Lower lobe of right lung (tissue), 2 donors: ENCODE measurements at regions not wholly inside any gene's neighbourhood (a gene's known extent, or its start where the extent isn't known, plus 50 kb on each side); places are given as distances from the start of the nearest gene placed in this dataset.

Source experiments
- ATAC-seq, 2 donors: fragments of 200-7000 bp; cut with Tn5 transposase; one replicate each; pipeline ENCODE4 v1.9.1; 2020 to 2022; ENCODE audit warnings: mild to moderate bottlenecking in 2 of 2, moderate library complexity in 2 of 2
- DNase-seq: peaks from one replicate; pipeline ENCODE4 v3.0.0-alpha.2; 2020
- H3K27ac ChIP-seq: fragments of 200-600 bp; one replicate; pipeline ENCODE4 v1.8.0; 2022
- H3K27me3 ChIP-seq: fragments of 200-600 bp; one replicate; pipeline ENCODE4 v1.8.0; 2022; ENCODE audit warnings: low read depth
- H3K36me3 ChIP-seq: fragments of 200-600 bp; one replicate; pipeline ENCODE4 v1.8.0; 2022; ENCODE audit warnings: mild to moderate bottlenecking
- H3K4me1 ChIP-seq: fragments of 200-600 bp; one replicate; pipeline ENCODE4 v1.8.0; 2022
- H3K4me3 ChIP-seq: fragments of 200-600 bp; one replicate; pipeline ENCODE4 v1.8.0; 2022; ENCODE audit warnings: mild to moderate bottlenecking
- H3K9me3 ChIP-seq: fragments of 200-600 bp; one replicate; pipeline ENCODE4 v1.8.0; 2022
- intact Hi-C: fragments of 100-400 bp; cut with DNase I; formaldehyde crosslinking; loops from one replicate; pipeline ENCODE4 v1.11.0; 2022
- TF ChIP-seq, protein P1 (sequence below): fragments of 200-600 bp; IDR thresholded peaks from one replicate; pipeline ENCODE4 v1.8.0; 2022; ENCODE audit warnings: antibody characterized with exemption, mild to moderate bottlenecking
- donor health status: DM: no; HTN: yes; CAD: no; lungs with severe emphysema.

DNA sequence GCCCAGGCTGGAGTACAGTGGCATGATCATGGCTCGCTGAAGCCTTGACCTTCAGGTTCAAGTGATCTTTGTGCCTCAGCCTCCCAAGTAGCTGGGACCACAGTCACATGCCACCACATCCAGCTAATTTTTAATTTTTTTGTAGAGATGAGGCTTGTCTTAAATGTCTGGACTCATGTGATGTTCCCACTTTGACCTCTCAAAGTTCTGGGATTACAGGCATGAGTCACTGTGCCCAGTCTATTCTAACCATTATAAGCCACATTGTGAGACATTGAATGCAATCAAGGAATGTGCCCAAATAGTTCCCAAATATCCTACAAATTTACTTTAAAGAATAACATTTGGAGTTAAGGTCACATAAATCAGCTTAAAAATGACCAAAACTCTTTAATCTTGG, 130.7 kb upstream of the ARID2 start:
- intact Hi-C loops, result no loop called here
- H3K4me1 ChIP-seq, result no peaks in the 10 kb centered on the region
- no peaks in the 10 kb centered on the region for H3K27me3 ChIP-seq
- H3K9me3 ChIP-seq, result no peaks in the 10 kb centered on the region
- H3K36me3 ChIP-seq, result no peaks in the 10 kb centered on the region
- DNase-seq, result no peak
- no peak overlapping the region for H3K27ac ChIP-seq
- no peak overlapping the region for H3K4me3 ChIP-seq
- TF ChIP-seq, protein P1, sequence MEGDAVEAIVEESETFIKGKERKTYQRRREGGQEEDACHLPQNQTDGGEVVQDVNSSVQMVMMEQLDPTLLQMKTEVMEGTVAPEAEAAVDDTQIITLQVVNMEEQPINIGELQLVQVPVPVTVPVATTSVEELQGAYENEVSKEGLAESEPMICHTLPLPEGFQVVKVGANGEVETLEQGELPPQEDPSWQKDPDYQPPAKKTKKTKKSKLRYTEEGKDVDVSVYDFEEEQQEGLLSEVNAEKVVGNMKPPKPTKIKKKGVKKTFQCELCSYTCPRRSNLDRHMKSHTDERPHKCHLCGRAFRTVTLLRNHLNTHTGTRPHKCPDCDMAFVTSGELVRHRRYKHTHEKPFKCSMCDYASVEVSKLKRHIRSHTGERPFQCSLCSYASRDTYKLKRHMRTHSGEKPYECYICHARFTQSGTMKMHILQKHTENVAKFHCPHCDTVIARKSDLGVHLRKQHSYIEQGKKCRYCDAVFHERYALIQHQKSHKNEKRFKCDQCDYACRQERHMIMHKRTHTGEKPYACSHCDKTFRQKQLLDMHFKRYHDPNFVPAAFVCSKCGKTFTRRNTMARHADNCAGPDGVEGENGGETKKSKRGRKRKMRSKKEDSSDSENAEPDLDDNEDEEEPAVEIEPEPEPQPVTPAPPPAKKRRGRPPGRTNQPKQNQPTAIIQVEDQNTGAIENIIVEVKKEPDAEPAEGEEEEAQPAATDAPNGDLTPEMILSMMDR, result no peak
- ATAC-seq, result no peak

DNA sequence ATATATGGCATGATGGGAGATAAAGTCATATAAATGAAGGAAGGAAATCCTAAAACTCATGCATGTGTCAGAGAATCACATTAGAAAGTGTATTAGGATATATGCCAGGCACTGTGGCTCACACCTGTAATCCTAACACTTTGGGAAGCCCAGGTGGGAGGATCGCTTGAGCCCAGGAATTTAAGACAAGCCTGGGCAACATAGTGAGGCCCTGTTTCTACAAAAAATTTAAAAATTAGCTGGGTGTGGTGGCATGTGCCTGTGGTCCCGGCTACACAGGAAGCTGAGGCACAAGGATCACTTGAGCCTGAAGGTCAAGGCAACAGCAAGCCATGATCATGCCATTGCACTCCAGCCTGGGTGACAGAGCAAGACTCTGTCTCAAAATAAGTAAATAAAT, 130.3 kb upstream of the ARID2 start:
- TF ChIP-seq, protein P1, result no peak
- H3K4me1 ChIP-seq, result no peaks in the 10 kb centered on the region
- H3K36me3 ChIP-seq, result no peaks in the 10 kb centered on the region
- no peak for DNase-seq
- no peak for ATAC-seq
- intact Hi-C loops, result no loop called here
- H3K4me3 ChIP-seq, result no peak overlapping the region
- H3K27ac ChIP-seq, result no peak overlapping the region
- no peaks in the 10 kb centered on the region for H3K9me3 ChIP-seq
- no peaks in the 10 kb centered on the region for H3K27me3 ChIP-seq

DNA sequence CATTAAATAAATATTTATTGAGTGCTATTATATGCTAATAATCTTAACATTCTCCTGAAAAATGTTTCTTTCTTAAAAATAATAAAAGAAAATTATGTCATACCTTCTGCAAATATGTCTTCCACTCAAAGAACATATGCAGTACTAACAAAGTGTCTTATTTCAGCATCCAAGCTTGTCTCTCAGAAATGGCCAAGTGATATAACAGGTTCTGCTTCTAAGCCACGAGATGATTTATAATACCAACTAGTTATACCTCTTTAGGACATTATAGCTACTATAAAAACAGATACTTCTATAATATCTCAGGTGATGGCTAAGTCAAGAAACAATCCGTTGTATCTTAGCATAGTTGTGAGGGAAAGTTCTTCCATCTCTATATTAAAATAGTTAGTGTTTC, 128.1 kb upstream of the ARID2 start:
- intact Hi-C loops, result no loop called here
- H3K4me3 ChIP-seq, result no peak overlapping the region
- H3K27me3 ChIP-seq, result no peaks in the 10 kb centered on the region
- peaks cover 7% of the 10 kb centered on the region for H3K9me3 ChIP-seq
- DNase-seq, result no peak
- no peaks in the 10 kb centered on the region for H3K4me1 ChIP-seq
- TF ChIP-seq, protein P1, result no peak
- no peaks in the 10 kb centered on the region for H3K36me3 ChIP-seq
- no peak overlapping the region for H3K27ac ChIP-seq
- ATAC-seq, result no peak

DNA sequence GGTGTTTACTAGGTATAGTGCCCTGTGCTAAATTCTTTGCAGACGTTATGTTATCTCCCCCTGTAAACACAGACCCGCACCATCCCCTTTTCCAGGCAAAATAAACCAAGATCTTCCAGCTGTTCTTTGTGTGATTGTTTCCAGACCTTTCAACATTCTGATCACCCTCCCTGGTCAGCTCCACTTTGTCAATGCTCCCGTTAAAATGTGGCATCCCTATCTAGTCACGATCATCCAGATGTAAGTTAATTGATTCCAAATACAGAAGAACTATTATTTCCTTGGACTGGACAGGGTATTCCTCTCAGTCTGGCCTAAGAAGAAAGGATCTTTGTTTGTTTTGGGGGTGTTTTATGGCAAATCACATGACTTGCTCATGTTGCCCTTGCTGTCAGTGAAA, 127.6 kb upstream of the ARID2 start:
- H3K4me3 ChIP-seq, result no peak overlapping the region
- peaks cover 7% of the 10 kb centered on the region for H3K9me3 ChIP-seq
- no peaks in the 10 kb centered on the region for H3K4me1 ChIP-seq
- no peaks in the 10 kb centered on the region for H3K27me3 ChIP-seq
- no peak overlapping the region for H3K27ac ChIP-seq
- no peak for DNase-seq
- ATAC-seq, result no peak
- TF ChIP-seq, protein P1, result no peak
- no peaks in the 10 kb centered on the region for H3K36me3 ChIP-seq
- intact Hi-C loops, result no loop called here

DNA sequence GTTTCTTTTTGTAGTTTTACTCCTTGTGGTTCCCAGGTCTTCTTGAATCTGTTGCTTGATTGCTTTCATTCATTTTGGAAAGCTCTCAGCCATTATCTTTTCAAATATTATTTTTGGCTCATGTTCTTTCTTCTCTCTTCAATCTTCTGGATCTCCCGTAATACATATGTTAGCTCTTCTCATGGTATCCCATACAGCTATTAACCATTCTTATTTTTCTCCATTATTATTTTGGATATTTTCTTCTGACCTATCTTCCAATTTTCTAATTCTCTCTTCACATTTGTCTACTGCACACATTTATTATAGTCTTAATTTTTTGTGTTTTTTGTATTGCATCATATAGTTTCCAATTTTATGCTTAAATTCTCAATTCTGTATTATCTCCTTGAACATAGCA, 123.9 kb upstream of the ARID2 start:
- TF ChIP-seq, protein P1, result no peak
- intact Hi-C loops, result no loop called here
- Histone ChIP-seq H3K4me1 (no peaks in the 10 kb centered on the region), H3K9me3 (peaks cover 7% of the 10 kb centered on the region), H3K36me3 (no peaks in the 10 kb centered on the region), H3K4me3 (no peak overlapping the region), H3K27ac (no peak overlapping the region), H3K27me3 (peaks cover 3% of the 10 kb centered on the region)
- DNase-seq, result no peak
- no peak for ATAC-seq

DNA sequence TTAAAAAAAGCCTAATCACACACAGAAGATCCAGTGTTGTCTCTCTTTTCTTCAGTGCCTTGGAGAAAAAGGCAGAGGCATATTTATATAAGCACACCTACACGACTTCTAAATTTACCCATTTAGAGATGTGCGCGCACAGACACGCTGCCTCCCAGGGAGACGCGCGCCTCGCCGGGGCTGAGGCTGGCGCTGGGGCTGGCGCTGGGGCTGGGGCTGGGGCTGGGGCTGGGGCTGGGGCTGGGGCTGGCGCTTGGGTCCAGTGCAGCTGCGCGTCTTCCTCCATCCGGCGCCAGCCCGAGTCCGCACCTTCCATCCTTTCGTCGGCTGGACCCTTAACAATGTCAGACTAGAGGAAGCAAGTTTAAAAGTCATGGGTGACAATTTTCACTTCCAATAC, 118.4 kb upstream of the ARID2 start:
- no peaks in the 10 kb centered on the region for H3K36me3 ChIP-seq
- H3K4me3 ChIP-seq, result no peak overlapping the region
- DNase-seq, result no peak
- H3K27ac ChIP-seq, result no peak overlapping the region
- intact Hi-C loops, result no loop called here
- TF ChIP-seq, protein P1, result no peak
- H3K4me1 ChIP-seq, result no peaks in the 10 kb centered on the region
- no peaks in the 10 kb centered on the region for H3K9me3 ChIP-seq
- H3K27me3 ChIP-seq, result peaks cover 12% of the 10 kb centered on the region
- no peak for ATAC-seq
